IMR-90 (cell line): ENCODE measurements at regions not wholly inside any gene's neighbourhood (a gene's known extent, or its start where the extent isn't known, plus 50 kb on each side); places are given as distances from the start of the nearest gene placed in this dataset.

ENCODE experiments used
- ATAC-seq: fragments of 200-7000 bp; cut with Tn5 transposase; 2 replicates; pipeline ENCODE4 v1.9.1; 2020; ENCODE audit warnings: low read depth, mild to moderate bottlenecking, moderate library complexity
- BruUV-seq: library from RNA; stranded (reverse); fragments of 400-500 nt; replicated peaks from 2 replicates; lab custom pipeline; 2021; lab: Mats Ljungman, UMichigan
- CTCF ChIA-PET: fragments of 300-600 bp; formaldehyde crosslinking; extraction: SDS; loops from one replicate; lab custom pipeline; 2021; ENCODE audit warnings: antibody characterized with exemption; lab: Yijun Ruan, JAX
- POLR2A ChIA-PET: fragments of 300-600 bp; sonication (Branson Sonifier 250); formaldehyde crosslinking; loops from one replicate; lab custom pipeline; 2022; ENCODE audit warnings: antibody characterized with exemption; ENCODE audit not compliant: unreplicated experiment; lab: Charles Lee
- DNase-seq: peaks from one replicate; pipeline ENCODE4 v3.0.0; 2013
- H2AFZ ChIP-seq: replicated peaks from 2 replicates; pipeline ENCODE3; 2013; ENCODE audit warnings: low read length, mild to moderate bottlenecking; ENCODE audit not compliant: poor library complexity
- H2AK5ac ChIP-seq: 2 replicates; pipeline ENCODE4 v1.6.1; 2013; ENCODE audit warnings: low read depth, low read length, inconsistent platforms
- H2AK9ac ChIP-seq: replicated peaks from 2 replicates; pipeline ENCODE3; 2013; ENCODE audit warnings: mild to moderate bottlenecking, low read depth, low read length, moderate library complexity; ENCODE audit not compliant: poor library complexity
- H2BK120ac ChIP-seq: 2 replicates; pipeline ENCODE4 v1.6.1; 2013; ENCODE audit warnings: low read depth, low read length, inconsistent platforms
- H2BK15ac ChIP-seq: 3 replicates; pipeline ENCODE4 v1.6.1; 2013; ENCODE audit warnings: low read depth, low read length, inconsistent platforms
- H2BK20ac ChIP-seq: 2 replicates; pipeline ENCODE4 v1.6.1; 2013; ENCODE audit warnings: low read depth, mild to moderate bottlenecking, inconsistent platforms, low read length, moderate library complexity
- H2BK5ac ChIP-seq: 2 replicates; pipeline ENCODE4 v1.6.1; 2013; ENCODE audit warnings: mild to moderate bottlenecking, low read depth, low read length, inconsistent platforms; ENCODE audit not compliant: poor library complexity, severe bottlenecking
- H3K14ac ChIP-seq: replicated peaks from 2 replicates; pipeline ENCODE4 v1.6.1; 2013; ENCODE audit warnings: low read depth, low read length, inconsistent platforms
- H3K18ac ChIP-seq: 2 replicates; pipeline ENCODE4 v1.6.1; 2013; ENCODE audit warnings: low read depth, low read length, control low read depth
- H3K23ac ChIP-seq: 2 replicates; pipeline ENCODE4 v1.6.1; 2013; ENCODE audit warnings: low read depth, low read length, inconsistent platforms
- H3K27ac ChIP-seq: 2 replicates; pipeline ENCODE4 v1.5.1; 2013; ENCODE audit warnings: mild to moderate bottlenecking, control low read depth, low read length; ENCODE audit not compliant: insufficient read depth
- H3K27me3 ChIP-seq: 2 replicates; pipeline ENCODE4 v1.6.1; 2013; ENCODE audit warnings: low read length; ENCODE audit not compliant: control insufficient read depth, insufficient read depth
- H3K36me3 ChIP-seq: 2 replicates; pipeline ENCODE4 v1.6.1; 2013; ENCODE audit warnings: low read length, mixed read lengths; ENCODE audit not compliant: control insufficient read depth, insufficient read depth
- H3K4ac ChIP-seq: 2 replicates; pipeline ENCODE4 v1.6.1; 2013; ENCODE audit warnings: low read depth, low read length, inconsistent platforms
- H3K4me1 ChIP-seq: 2 replicates; pipeline ENCODE4 v1.6.1; 2013; ENCODE audit warnings: low read length, mixed read lengths; ENCODE audit not compliant: control insufficient read depth, insufficient read depth
- H3K4me2 ChIP-seq: 2 replicates; pipeline ENCODE4 v1.6.1; 2013; ENCODE audit warnings: low read depth, mild to moderate bottlenecking, control low read depth, low read length, moderate library complexity
- H3K4me3 ChIP-seq: 2 replicates; pipeline ENCODE4 v1.5.1; 2013; ENCODE audit warnings: low read depth, mild to moderate bottlenecking, control low read depth, low read length, moderate library complexity; ENCODE audit not compliant: insufficient read depth
- H3K56ac ChIP-seq: 2 replicates; pipeline ENCODE4 v1.6.1; 2013; ENCODE audit warnings: low read length, inconsistent platforms; ENCODE audit not compliant: insufficient read depth; ENCODE audit errors: extremely low read depth
- H3K79me1 ChIP-seq, 2 experiments: 2 replicates each; pipeline ENCODE4 v1.6.1; 2013; ENCODE audit warnings: low read length in 2 of 2, inconsistent platforms in 1 of 2, low read depth in 1 of 2
- H3K9ac ChIP-seq: 2 replicates; pipeline ENCODE4 v1.6.1; 2013; ENCODE audit warnings: low read depth, low read length, control low read depth
- H3K9me1 ChIP-seq: 2 replicates; pipeline ENCODE4 v1.6.1; 2013; ENCODE audit warnings: low read length, inconsistent platforms; ENCODE audit not compliant: insufficient read depth
- H3K9me3 ChIP-seq: 2 replicates; pipeline ENCODE4 v1.6.1; 2013; ENCODE audit warnings: low read length; ENCODE audit not compliant: control insufficient read depth, insufficient read depth
- H4K20me1 ChIP-seq: 2 replicates; pipeline ENCODE4 v1.6.1; 2013; ENCODE audit warnings: low read length, inconsistent platforms; ENCODE audit not compliant: insufficient read depth
- H4K5ac ChIP-seq: 2 replicates; pipeline ENCODE4 v1.6.1; 2013; ENCODE audit warnings: mild to moderate bottlenecking, low read depth, low read length, control low read depth
- H4K8ac ChIP-seq, 2 experiments: 2 replicates each; pipeline ENCODE4 v1.6.1; 2013; ENCODE audit warnings: low read depth in 2 of 2, low read length in 2 of 2, control low read depth in 1 of 2, inconsistent platforms in 1 of 2
- H4K91ac ChIP-seq: 2 replicates; pipeline ENCODE4 v1.6.1; 2013; ENCODE audit warnings: low read depth, low read length, inconsistent platforms; ENCODE audit not compliant: insufficient read depth
- MAFK ChIP-seq: IDR thresholded peaks from 2 replicates; pipeline ENCODE4 v1.6.1; 2012; ENCODE audit warnings: low read depth, low read length, improper control_type of control experiment
- USF2 ChIP-seq: fragments of 150-350 bp; IDR thresholded peaks from 2 replicates; pipeline ENCODE4 v1.6.1; 2017; ENCODE audit warnings: mild to moderate bottlenecking, antibody characterized with exemption, low read length, low read depth
- WGBS, 2 experiments: methylation state at CpG; one replicate each; pipeline versions ENCODE4 v1.1.5 to v1.1.7; 2013; ENCODE audit warnings: missing lambda C conversion rate in 2 of 2; ENCODE audit not compliant: insufficient read length in 1 of 2; ENCODE audit errors: extremely low coverage in 2 of 2; 5-methylcytosine and 5-hydroxymethylcytosine counted together
- dilution Hi-C: fragments of 300-500 bp; cut with HindIII; formaldehyde crosslinking; loops from one replicate; pipeline ENCODE4 v1.14.3; 2018; ENCODE audit warnings: low sequenced_read_pairs; ENCODE audit not compliant: unreplicated experiment
- in situ Hi-C: fragments of 300-500 bp; cut with MboI; formaldehyde crosslinking; loops from 3 replicates; pipeline ENCODE4 v1.14.3; 2019; ENCODE audit warnings: low sequenced_read_pairs, inconsistent platforms, mixed read lengths
- intact Hi-C: fragments of 100-400 bp; cut with micrococcal nuclease; formaldehyde crosslinking; loops from 2 replicates; pipeline ENCODE4 v1.10.0; 2022

DNA sequence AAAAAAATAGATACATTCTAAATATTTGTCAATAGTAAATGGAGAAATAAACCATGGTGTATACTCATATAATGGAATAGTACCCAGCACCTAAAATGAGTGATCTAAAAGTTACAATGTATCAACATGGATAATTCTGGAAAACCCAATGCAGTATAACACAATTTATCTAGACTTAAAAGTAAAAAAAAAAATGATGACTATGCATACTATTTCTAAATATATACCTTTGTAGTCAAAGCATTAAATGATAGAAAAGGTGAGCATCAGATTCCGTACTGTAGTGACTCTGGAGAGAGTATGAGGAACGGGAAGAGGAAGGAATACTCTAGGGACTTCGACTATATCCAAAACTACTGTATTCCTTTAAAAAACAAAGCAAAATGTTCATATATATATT lies 115.2 kb upstream of the CDCA7L start:
- H3K4ac ChIP-seq: no peak overlapping the region
- no peak overlapping the region for H4K5ac ChIP-seq
- in situ Hi-C loops (no loop called here), intact Hi-C loops (no loop called here), dilution Hi-C loops (no loop called here)
- H2AK5ac ChIP-seq: no peak overlapping the region
- no peak overlapping the region for H3K23ac ChIP-seq
- H2BK120ac ChIP-seq: no peak overlapping the region
- no peaks in the 10 kb centered on the region for H3K36me3 ChIP-seq
- no peaks in the 10 kb centered on the region for H3K79me1 ChIP-seq
- TF ChIP-seq USF2 (no peak), MAFK (peak; percentile 45)
- WGBS, 2 experiments: no CpG with 5 or more reads among the region's 3 CpGs
- CTCF ChIA-PET: no interaction called here
- H3K27me3 ChIP-seq: no peaks in the 10 kb centered on the region
- no peak overlapping the region for H3K9ac ChIP-seq
- POLR2A ChIA-PET: no interaction called here
- no peaks in the 10 kb centered on the region for H3K9me1 ChIP-seq
- no peak overlapping the region for H3K4me2 ChIP-seq
- H4K8ac ChIP-seq: no peak overlapping the region
- no peak overlapping the region for H2BK5ac ChIP-seq
- H3K9me3 ChIP-seq: no peaks in the 10 kb centered on the region
- no peak for DNase-seq
- no peak for ATAC-seq
- H3K56ac ChIP-seq: no peak overlapping the region
- H2AFZ ChIP-seq: no peak overlapping the region
- H4K91ac ChIP-seq: no peak overlapping the region
- no TSS peak for BruUV-seq
- H3K18ac ChIP-seq: no peak overlapping the region
- H4K20me1 ChIP-seq: no peaks in the 10 kb centered on the region
- no peak overlapping the region for H3K27ac ChIP-seq
- H3K14ac ChIP-seq: no peak overlapping the region
- no peak overlapping the region for H2BK20ac ChIP-seq
- no peak overlapping the region for H2BK15ac ChIP-seq
- H3K4me3 ChIP-seq: no peak overlapping the region
- no peaks in the 10 kb centered on the region for H3K4me1 ChIP-seq
- H2AK9ac ChIP-seq: no peak overlapping the region
